Panc1 (cell line): ENCODE measurements at regions not wholly inside any gene's neighbourhood (a gene's known extent, or its start where the extent isn't known, plus 50 kb on each side); places are given as distances from the start of the nearest gene placed in this dataset.

ENCODE experiments used
- ATAC-seq: fragments of 200-7000 bp; cut with Tn5 transposase; 2 replicates; pipeline ENCODE4 v1.9.1; 2020; ENCODE audit warnings: mild to moderate bottlenecking, moderate library complexity
- BruUV-seq: library from RNA; stranded (reverse); fragments of 400-500 nt; replicated peaks from 2 replicates; lab custom pipeline; 2021; lab: Mats Ljungman, UMichigan
- CTCF ChIA-PET: fragments of 300-600 bp; sonication (Branson Sonifier 250); formaldehyde crosslinking; loops from one replicate; lab custom pipeline; 2022; ENCODE audit warnings: antibody characterized with exemption; lab: Charles Lee
- POLR2A ChIA-PET: fragments of 300-600 bp; sonication (Branson Sonifier 250); formaldehyde crosslinking; loops from one replicate; lab custom pipeline; 2022; ENCODE audit warnings: antibody characterized with exemption; lab: Charles Lee
- DNase-seq: peaks from one replicate; pipeline ENCODE4 v3.0.0-alpha.2; 2010; ENCODE audit warnings: low read depth, low spot score
- H3K27ac ChIP-seq: 2 replicates; pipeline ENCODE4 v1.5.1; 2011; ENCODE audit warnings: mild to moderate bottlenecking, low read length, inconsistent platforms
- H3K27me3 ChIP-seq: fragments of 200-500 bp; sonication (Bioruptor generic); 2 replicates; pipeline ENCODE4 v1.6.0; 2014; ENCODE audit warnings: low read length, inconsistent platforms; ENCODE audit not compliant: control insufficient read depth, insufficient read depth
- H3K36me3 ChIP-seq: fragments of 200-500 bp; sonication (Bioruptor generic); 2 replicates; pipeline ENCODE4 v1.5.1; 2014; ENCODE audit warnings: inconsistent platforms, mild to moderate bottlenecking, low read length, moderate library complexity; ENCODE audit not compliant: control insufficient read depth, insufficient read depth
- H3K4me1 ChIP-seq: 2 replicates; pipeline ENCODE4 v1.5.1; 2011; ENCODE audit warnings: inconsistent platforms, mild to moderate bottlenecking, low read length, moderate library complexity; ENCODE audit not compliant: control insufficient read depth, insufficient read depth
- H3K4me3 ChIP-seq, 2 experiments: 2 replicates each; pipeline ENCODE4 v1.5.1; 2011 to 2012; ENCODE audit warnings: low read depth in 2 of 2, low read length in 2 of 2, mild to moderate bottlenecking in 2 of 2, inconsistent platforms in 1 of 2, moderate library complexity in 1 of 2
- H3K9me3 ChIP-seq: fragments of 200-500 bp; sonication (Bioruptor generic); 2 replicates; pipeline ENCODE4 v1.5.1; 2014; ENCODE audit warnings: low read depth, mild to moderate bottlenecking, inconsistent platforms, low read length, moderate library complexity; ENCODE audit not compliant: control insufficient read depth, insufficient read depth
- POLR2AphosphoS5 ChIP-seq: IDR thresholded peaks from 2 replicates; pipeline ENCODE4 v1.6.1; 2012; ENCODE audit warnings: mild to moderate bottlenecking, low read depth, low read length, moderate library complexity
- SIN3A ChIP-seq: IDR thresholded peaks from 2 replicates; pipeline ENCODE4 v1.6.1; 2012; ENCODE audit warnings: low read depth, mild to moderate bottlenecking, low read length, moderate library complexity, borderline replicate concordance; ENCODE audit not compliant: insufficient read depth
- TCF7L2 ChIP-seq: IDR thresholded peaks from 2 replicates; pipeline ENCODE4 v1.6.1; 2011; ENCODE audit warnings: mild to moderate bottlenecking, low read depth, low read length, inconsistent platforms
- in situ Hi-C: cut with HindIII; loops from 2 replicates; pipeline ENCODE4 v1.10.0; 2016; ENCODE audit warnings: low sequenced_read_pairs, low pct_unique_long_range_greater_than_20kb
- intact Hi-C: fragments of 100-400 bp; cut with micrococcal nuclease; formaldehyde crosslinking; loops from one replicate; pipeline ENCODE4 v1.10.0; 2022; ENCODE audit not compliant: unreplicated experiment
- TF ChIP-seq, protein P1 (sequence below): fragments of 450-650 bp; IDR thresholded peaks from 2 replicates; pipeline ENCODE4 v1.5.1; 2017; ENCODE audit warnings: mild to moderate bottlenecking
- TF ChIP-seq, protein P2 (sequence below), 2 experiments: IDR thresholded peaks; 2 replicates each; pipeline ENCODE4 v1.6.1; 2011 to 2012; ENCODE audit warnings: low read depth in 2 of 2, control low read depth in 1 of 2, low read length in 1 of 2, mild to moderate bottlenecking in 1 of 2, moderate library complexity in 1 of 2; ENCODE audit not compliant: insufficient read depth in 1 of 2

GRCh38 chr18:62632788-62633455 lies 82.4 kb upstream of the PHLPP1 start:
- no peaks in the 10 kb centered on the region for H3K36me3 ChIP-seq
- H3K27ac ChIP-seq = no peak overlapping the region
- ChIA-PET POLR2A (no interaction called here), CTCF (no interaction called here)
- no peaks in the 10 kb centered on the region for H3K9me3 ChIP-seq
- intact Hi-C loops (no loop called here), in situ Hi-C loops (no loop called here)
- no peak overlapping the region for H3K4me3 ChIP-seq
- no peak for TF ChIP-seq TCF7L2
- BruUV-seq = no TSS peak
- DNase-seq (no peak), ATAC-seq (no peak)
- H3K27me3 ChIP-seq = no peaks in the 10 kb centered on the region
- no peaks in the 10 kb centered on the region for H3K4me1 ChIP-seq

DNA sequence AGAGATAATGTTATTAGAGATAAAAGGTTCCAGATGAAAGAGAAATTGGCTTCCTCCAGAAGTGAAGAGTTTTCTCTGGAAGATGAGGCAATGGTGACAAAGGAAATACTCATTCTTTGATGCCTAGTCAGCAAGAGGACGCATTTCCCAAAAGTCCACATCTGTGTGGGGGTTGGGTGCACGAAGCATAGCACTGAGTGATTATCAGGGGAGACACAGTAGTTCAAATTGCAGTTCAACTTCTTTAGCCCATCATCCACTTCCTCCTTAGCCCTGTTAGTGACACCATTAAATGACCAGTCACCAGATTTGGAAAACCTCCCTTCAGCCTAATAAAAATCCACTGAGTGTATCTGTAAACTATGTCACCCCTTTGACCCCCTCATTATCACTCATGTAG lies 80.9 kb upstream of the PHLPP1 start:
- no TSS peak for BruUV-seq
- DNase-seq = no peak
- H3K4me3 ChIP-seq = no peak overlapping the region
- ChIA-PET POLR2A (no interaction called here), CTCF (no interaction called here)
- H3K4me1 ChIP-seq = no peaks in the 10 kb centered on the region
- H3K27me3 ChIP-seq = no peaks in the 10 kb centered on the region
- no peak overlapping the region for H3K27ac ChIP-seq
- TF ChIP-seq TCF7L2 = no peak
- no peak for TF ChIP-seq SIN3A
- no peak for TF ChIP-seq POLR2AphosphoS5
- TF ChIP-seq, protein P1, sequence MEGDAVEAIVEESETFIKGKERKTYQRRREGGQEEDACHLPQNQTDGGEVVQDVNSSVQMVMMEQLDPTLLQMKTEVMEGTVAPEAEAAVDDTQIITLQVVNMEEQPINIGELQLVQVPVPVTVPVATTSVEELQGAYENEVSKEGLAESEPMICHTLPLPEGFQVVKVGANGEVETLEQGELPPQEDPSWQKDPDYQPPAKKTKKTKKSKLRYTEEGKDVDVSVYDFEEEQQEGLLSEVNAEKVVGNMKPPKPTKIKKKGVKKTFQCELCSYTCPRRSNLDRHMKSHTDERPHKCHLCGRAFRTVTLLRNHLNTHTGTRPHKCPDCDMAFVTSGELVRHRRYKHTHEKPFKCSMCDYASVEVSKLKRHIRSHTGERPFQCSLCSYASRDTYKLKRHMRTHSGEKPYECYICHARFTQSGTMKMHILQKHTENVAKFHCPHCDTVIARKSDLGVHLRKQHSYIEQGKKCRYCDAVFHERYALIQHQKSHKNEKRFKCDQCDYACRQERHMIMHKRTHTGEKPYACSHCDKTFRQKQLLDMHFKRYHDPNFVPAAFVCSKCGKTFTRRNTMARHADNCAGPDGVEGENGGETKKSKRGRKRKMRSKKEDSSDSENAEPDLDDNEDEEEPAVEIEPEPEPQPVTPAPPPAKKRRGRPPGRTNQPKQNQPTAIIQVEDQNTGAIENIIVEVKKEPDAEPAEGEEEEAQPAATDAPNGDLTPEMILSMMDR = no peak
- TF ChIP-seq, protein P2, sequence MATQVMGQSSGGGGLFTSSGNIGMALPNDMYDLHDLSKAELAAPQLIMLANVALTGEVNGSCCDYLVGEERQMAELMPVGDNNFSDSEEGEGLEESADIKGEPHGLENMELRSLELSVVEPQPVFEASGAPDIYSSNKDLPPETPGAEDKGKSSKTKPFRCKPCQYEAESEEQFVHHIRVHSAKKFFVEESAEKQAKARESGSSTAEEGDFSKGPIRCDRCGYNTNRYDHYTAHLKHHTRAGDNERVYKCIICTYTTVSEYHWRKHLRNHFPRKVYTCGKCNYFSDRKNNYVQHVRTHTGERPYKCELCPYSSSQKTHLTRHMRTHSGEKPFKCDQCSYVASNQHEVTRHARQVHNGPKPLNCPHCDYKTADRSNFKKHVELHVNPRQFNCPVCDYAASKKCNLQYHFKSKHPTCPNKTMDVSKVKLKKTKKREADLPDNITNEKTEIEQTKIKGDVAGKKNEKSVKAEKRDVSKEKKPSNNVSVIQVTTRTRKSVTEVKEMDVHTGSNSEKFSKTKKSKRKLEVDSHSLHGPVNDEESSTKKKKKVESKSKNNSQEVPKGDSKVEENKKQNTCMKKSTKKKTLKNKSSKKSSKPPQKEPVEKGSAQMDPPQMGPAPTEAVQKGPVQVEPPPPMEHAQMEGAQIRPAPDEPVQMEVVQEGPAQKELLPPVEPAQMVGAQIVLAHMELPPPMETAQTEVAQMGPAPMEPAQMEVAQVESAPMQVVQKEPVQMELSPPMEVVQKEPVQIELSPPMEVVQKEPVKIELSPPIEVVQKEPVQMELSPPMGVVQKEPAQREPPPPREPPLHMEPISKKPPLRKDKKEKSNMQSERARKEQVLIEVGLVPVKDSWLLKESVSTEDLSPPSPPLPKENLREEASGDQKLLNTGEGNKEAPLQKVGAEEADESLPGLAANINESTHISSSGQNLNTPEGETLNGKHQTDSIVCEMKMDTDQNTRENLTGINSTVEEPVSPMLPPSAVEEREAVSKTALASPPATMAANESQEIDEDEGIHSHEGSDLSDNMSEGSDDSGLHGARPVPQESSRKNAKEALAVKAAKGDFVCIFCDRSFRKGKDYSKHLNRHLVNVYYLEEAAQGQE (IDR thresholded peaks at IDR 0.05; ENCODE audit: insufficient read depth in 1 of 2, low read depth in 2 of 2, low read length in 1 of 2) = no peak
- intact Hi-C loops = no loop called here
- no peaks in the 10 kb centered on the region for H3K36me3 ChIP-seq
- ATAC-seq = no peak
- H3K9me3 ChIP-seq = no peaks in the 10 kb centered on the region
- in situ Hi-C loops = no loop called here

- DNase-seq = no peak
- H3K27me3 ChIP-seq = no peaks in the 10 kb centered on the region
- BruUV-seq = no TSS peak
- H3K4me1 ChIP-seq = no peaks in the 10 kb centered on the region
- no peak overlapping the region for H3K4me3 ChIP-seq
- in situ Hi-C loops = no loop called here
- ATAC-seq = no peak
- CTCF ChIA-PET = no interaction called here
- TF ChIP-seq SIN3A (no peak), TCF7L2 (no peak), POLR2AphosphoS5 (no peak)
- TF ChIP-seq, protein P1 = no peak
- TF ChIP-seq, protein P2 (IDR thresholded peaks at IDR 0.05; ENCODE audit: insufficient read depth in 1 of 2, low read depth in 2 of 2, low read length in 1 of 2) = no peak
- no peaks in the 10 kb centered on the region for H3K9me3 ChIP-seq
- POLR2A ChIA-PET = no interaction called here
- H3K36me3 ChIP-seq = no peaks in the 10 kb centered on the region
- H3K27ac ChIP-seq = no peak overlapping the region
- intact Hi-C loops = no loop called here
Observed at GRCh38 chr18:62634979-62635630, 80.2 kb upstream of the PHLPP1 start.
